Activated CD8-positive, alpha-beta T cell treated with anti-CD3 and anti-CD28 coated beads for 36 hours (primary cell): ENCODE measurements at regions not wholly inside any gene's neighbourhood (a gene's known extent, or its start where the extent isn't known, plus 50 kb on each side); places are given as distances from the start of the nearest gene placed in this dataset.
"Not testable (repeated sequence)": the region's sequence is repeated elsewhere in the genome, so short reads cannot be mapped to it uniquely, and the experiment has no call there.

Experiments used
- ATAC-seq: fragments of 200-7000 bp; cut with Tn5 transposase; one replicate; pipeline ENCODE4 v1.10.0; 2021; ENCODE audit warnings: mild to moderate bottlenecking, moderate library complexity
- CTCF ChIA-PET: fragments of 350-600 bp; sonication (Branson Sonifier 250); formaldehyde crosslinking; loops from one replicate; lab custom pipeline; 2021; ENCODE audit warnings: antibody characterized with exemption; lab: Charles Lee
- POLR2A ChIA-PET: fragments of 350-600 bp; sonication (Branson Sonifier 250); formaldehyde crosslinking; loops from one replicate; lab custom pipeline; 2021; ENCODE audit warnings: antibody characterized with exemption; lab: Charles Lee
- DNase-seq: peaks from one replicate; pipeline ENCODE4 v3.0.0-alpha.2; 2020
- H3K27ac Mint-ChIP-seq: one replicate; pipeline ENCODE4 v1.8.0; 2021; ENCODE audit warnings: mild to moderate bottlenecking, mixed read lengths
- H3K27me3 Mint-ChIP-seq: one replicate; pipeline ENCODE4 v1.8.0; 2021; ENCODE audit warnings: mixed read lengths
- H3K36me3 Mint-ChIP-seq: one replicate; pipeline ENCODE4 v1.8.0; 2021; ENCODE audit warnings: low read depth, mixed read lengths
- H3K4me1 Mint-ChIP-seq: one replicate; pipeline ENCODE4 v1.8.0; 2021; ENCODE audit warnings: low read depth, mixed read lengths
- H3K4me3 Mint-ChIP-seq: one replicate; pipeline ENCODE4 v1.8.0; 2021; ENCODE audit warnings: mild to moderate bottlenecking, moderate library complexity, mixed read lengths
- H3K9me3 Mint-ChIP-seq: one replicate; pipeline ENCODE4 v1.8.0; 2021; ENCODE audit warnings: mixed read lengths
- CTCF ChIP-seq: fragments of 200-600 bp; IDR thresholded peaks from one replicate; pipeline ENCODE4 v1.8.0; 2022; ENCODE audit warnings: antibody characterized with exemption, mild to moderate bottlenecking
- intact Hi-C: fragments of 100-400 bp; cut with micrococcal nuclease; formaldehyde crosslinking; loops from one replicate; pipeline ENCODE4 v1.10.0; 2022

- Mint-ChIP-seq H3K27me3 (peaks cover 6% of the 10 kb centered on the region), H3K9me3 (no peaks in the 10 kb centered on the region), H3K4me1 (no peaks in the 10 kb centered on the region), H3K4me3 (no peak overlapping the region), H3K36me3 (no peaks in the 10 kb centered on the region), H3K27ac (no peak overlapping the region)
- intact Hi-C loops = no loop called here
- POLR2A ChIA-PET = no interaction called here
- CTCF ChIA-PET = no interaction called here
- no peak for ATAC-seq
- no peak for TF ChIP-seq CTCF
- DNase-seq = no peak
Observed at GRCh38 chr1:232352366-232352765, 277.6 kb downstream of the SIPA1L2 start.

- ATAC-seq (no peak), DNase-seq (no peak)
- Mint-ChIP-seq H3K27ac (no peak overlapping the region), H3K9me3 (no peaks in the 10 kb centered on the region), H3K27me3 (peaks cover 6% of the 10 kb centered on the region), H3K4me3 (no peak overlapping the region), H3K4me1 (no peaks in the 10 kb centered on the region), H3K36me3 (no peaks in the 10 kb centered on the region)
- intact Hi-C loops = no loop called here
- POLR2A ChIA-PET = no interaction called here
- no peak for TF ChIP-seq CTCF
- CTCF ChIA-PET = no interaction called here
Observed at GRCh38 chr1:232351335-232351734, 278.6 kb downstream of the SIPA1L2 start.

GRCh38 chr1:232346844-232347243 lies 283.1 kb downstream of the SIPA1L2 start:
- intact Hi-C loops = no loop called here
- peaks cover 11% of the 10 kb centered on the region for H3K27me3 Mint-ChIP-seq
- H3K27ac Mint-ChIP-seq = no peak overlapping the region
- DNase-seq (no peak), ATAC-seq (no peak)
- no peaks in the 10 kb centered on the region for H3K4me1 Mint-ChIP-seq
- POLR2A ChIA-PET = no interaction called here
- peaks cover 7% of the 10 kb centered on the region for H3K9me3 Mint-ChIP-seq
- no peaks in the 10 kb centered on the region for H3K36me3 Mint-ChIP-seq
- no peak for TF ChIP-seq CTCF
- CTCF ChIA-PET = interaction anchor here (1.1 kb wide), 1 partner anchor 281 kb away, joined by 3 read pairs; no protein-coding TSS in a partner anchor
- no peak overlapping the region for H3K4me3 Mint-ChIP-seq

GRCh38 chr1:232344791-232345399 lies 285.0 kb downstream of the SIPA1L2 start:
- Mint-ChIP-seq H3K9me3 (peaks cover 7% of the 10 kb centered on the region), H3K4me3 (no peak overlapping the region), H3K36me3 (no peaks in the 10 kb centered on the region), H3K27me3 (peaks cover 15% of the 10 kb centered on the region), H3K4me1 (no peaks in the 10 kb centered on the region), H3K27ac (no peak overlapping the region)
- intact Hi-C loops = no loop called here
- ATAC-seq (no peak), DNase-seq (no peak)
- TF ChIP-seq CTCF = no peak
- ChIA-PET POLR2A (interaction anchor here (1.0 kb wide), 1 partner anchor 10 kb away, joined by 3 read pairs; no protein-coding TSS in a partner anchor), CTCF (no interaction called here)

GRCh38 chr1:232344186-232344585 lies 285.7 kb downstream of the SIPA1L2 start:
- H3K4me1 Mint-ChIP-seq, H3K27ac Mint-ChIP-seq, intact Hi-C loops, ATAC-seq, H3K9me3 Mint-ChIP-seq, DNase-seq, CTCF ChIA-PET, H3K4me3 Mint-ChIP-seq, H3K36me3 Mint-ChIP-seq, POLR2A ChIA-PET: not testable (repeated sequence)
- H3K27me3 Mint-ChIP-seq = peaks cover 15% of the 10 kb centered on the region
